ENCODE measurements at regions not wholly inside any gene's neighbourhood (a gene's known extent, or its start where the extent isn't known, plus 50 kb on each side); places are given as distances from the start of the nearest gene placed in this dataset.

DNA sequence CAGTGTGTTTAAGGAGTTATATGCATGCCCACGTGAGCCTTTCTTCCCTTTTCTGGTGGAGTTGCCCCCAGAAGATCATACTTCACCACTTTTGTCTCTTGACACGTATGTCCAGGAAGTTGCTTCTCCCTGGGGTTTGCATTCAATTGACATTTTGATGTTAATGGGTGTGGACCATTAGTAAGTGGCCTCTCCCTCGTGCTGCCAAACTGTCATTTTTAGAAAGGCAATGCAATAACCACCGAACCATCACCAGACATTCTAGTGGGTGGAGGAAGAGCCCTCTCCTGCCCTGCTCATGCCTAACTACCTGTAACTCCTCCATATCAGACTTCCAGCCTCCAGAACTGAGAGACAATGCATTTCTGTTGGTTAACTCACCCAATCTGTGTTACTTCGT lies 290.8 kb downstream of the ATPSCKMT start:
- Mint-ChIP-seq H3K4me3 (no peak overlapping the region), H3K9me3 (ENCODE audit: insufficient read depth) (peaks cover 3% of the 10 kb centered on the region), H3K4me1 (no peaks in the 10 kb centered on the region), H3K27me3 (no peaks in the 10 kb centered on the region), H3K27ac (no peak overlapping the region)
- Histone ChIP-seq H3K36me3 (replicated peaks in 1 of 2; ENCODE audit: control extremely low read depth in 1 of 2, control insufficient read depth in 1 of 2, extremely low read depth in 1 of 2, insufficient read depth in 2 of 2, low read length in 1 of 2) (no peaks in the 10 kb centered on the region), H3K4me3 (ENCODE audit: control extremely low read depth in 1 of 5, extremely low read depth in 1 of 5, insufficient read depth in 1 of 5, low read depth in 2 of 5, low read length in 4 of 5) (no peak overlapping the region), H2AFZ (ENCODE audit: insufficient read depth, low read depth, low read length, poor library complexity, severe bottlenecking) (no peak overlapping the region), H3K4me1 (ENCODE audit: control insufficient read depth in 2 of 2, insufficient read depth in 2 of 2, low read length in 2 of 2) (no peaks in the 10 kb centered on the region), H3K9ac (ENCODE audit: low read length) (no peak overlapping the region), H3K79me2 (ENCODE audit: control insufficient read depth, insufficient read depth, low read length) (no peaks in the 10 kb centered on the region), H3K9me3 (ENCODE audit: control extremely low read depth in 1 of 3, control insufficient read depth in 2 of 3, insufficient read depth in 1 of 3, low read length in 2 of 3) (no peaks in the 10 kb centered on the region), H3K4me2 (replicated peaks; ENCODE audit: low read depth, low read length, poor library complexity, severe bottlenecking) (no peak overlapping the region), H3K27me3 (replicated peaks in 1 of 4; ENCODE audit: control extremely low read depth in 1 of 4, control insufficient read depth in 3 of 4, insufficient read depth in 4 of 4, low read length in 3 of 4) (no peaks in the 10 kb centered on the region), H3K27ac (ENCODE audit: low read length in 2 of 2) (no peak overlapping the region), H4K20me1 (ENCODE audit: control insufficient read depth, insufficient read depth, low read length, poor library complexity, severe bottlenecking) (no peaks in the 10 kb centered on the region)
- TF ChIP-seq, protein P1, sequence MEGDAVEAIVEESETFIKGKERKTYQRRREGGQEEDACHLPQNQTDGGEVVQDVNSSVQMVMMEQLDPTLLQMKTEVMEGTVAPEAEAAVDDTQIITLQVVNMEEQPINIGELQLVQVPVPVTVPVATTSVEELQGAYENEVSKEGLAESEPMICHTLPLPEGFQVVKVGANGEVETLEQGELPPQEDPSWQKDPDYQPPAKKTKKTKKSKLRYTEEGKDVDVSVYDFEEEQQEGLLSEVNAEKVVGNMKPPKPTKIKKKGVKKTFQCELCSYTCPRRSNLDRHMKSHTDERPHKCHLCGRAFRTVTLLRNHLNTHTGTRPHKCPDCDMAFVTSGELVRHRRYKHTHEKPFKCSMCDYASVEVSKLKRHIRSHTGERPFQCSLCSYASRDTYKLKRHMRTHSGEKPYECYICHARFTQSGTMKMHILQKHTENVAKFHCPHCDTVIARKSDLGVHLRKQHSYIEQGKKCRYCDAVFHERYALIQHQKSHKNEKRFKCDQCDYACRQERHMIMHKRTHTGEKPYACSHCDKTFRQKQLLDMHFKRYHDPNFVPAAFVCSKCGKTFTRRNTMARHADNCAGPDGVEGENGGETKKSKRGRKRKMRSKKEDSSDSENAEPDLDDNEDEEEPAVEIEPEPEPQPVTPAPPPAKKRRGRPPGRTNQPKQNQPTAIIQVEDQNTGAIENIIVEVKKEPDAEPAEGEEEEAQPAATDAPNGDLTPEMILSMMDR (IDR thresholded peaks at IDR 0.05), result no peak
- TF ChIP-seq EZH2 (IDR thresholded peaks at IDR 0.05; ENCODE audit: borderline replicate concordance, insufficient read depth, low read depth, low read length, poor library complexity, severe bottlenecking), result no peak
- ATAC-seq (ENCODE audit: low read depth) (no peak), DNase-seq (no peak)
- WGBS (ENCODE audit: insufficient coverage), result 33% methylated on average over 1 of the region's 5 CpGs
- intact Hi-C loops (cut with micrococcal nuclease), result no loop called here
- CTCF ChIA-PET, result no interaction called here
- POLR2A ChIA-PET, result no interaction called here

DNA sequence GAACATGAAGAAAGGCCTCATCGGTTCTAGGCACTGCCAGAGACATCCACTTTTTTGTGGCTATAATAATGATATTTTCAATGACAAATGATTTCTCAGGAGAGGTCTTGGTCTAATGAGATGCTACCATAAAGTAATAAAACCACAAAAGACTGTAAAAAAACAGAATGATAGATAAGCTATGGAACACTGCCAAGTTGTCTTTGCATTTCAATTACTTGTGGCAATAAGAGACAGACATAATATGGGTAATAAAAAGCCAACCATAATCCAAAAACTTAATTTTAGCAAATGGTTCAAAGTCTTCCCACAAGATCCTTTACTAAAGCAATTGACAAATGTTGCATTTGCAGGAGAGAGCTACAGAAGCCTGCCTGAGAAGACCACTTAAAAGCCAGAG lies 292.5 kb downstream of the ATPSCKMT start:
- WGBS (ENCODE audit: insufficient coverage), result no CpG with 5 or more reads among the region's 1 CpG
- Histone ChIP-seq H4K20me1 (ENCODE audit: control insufficient read depth, insufficient read depth, low read length, poor library complexity, severe bottlenecking) (no peaks in the 10 kb centered on the region), H3K9me3 (ENCODE audit: control extremely low read depth in 1 of 3, control insufficient read depth in 2 of 3, insufficient read depth in 1 of 3, low read length in 2 of 3) (no peaks in the 10 kb centered on the region), H3K9ac (ENCODE audit: low read length) (no peak overlapping the region), H3K36me3 (replicated peaks in 1 of 2; ENCODE audit: control extremely low read depth in 1 of 2, control insufficient read depth in 1 of 2, extremely low read depth in 1 of 2, insufficient read depth in 2 of 2, low read length in 1 of 2) (no peaks in the 10 kb centered on the region), H3K4me2 (replicated peaks; ENCODE audit: low read depth, low read length, poor library complexity, severe bottlenecking) (no peak overlapping the region), H3K27ac (ENCODE audit: low read length in 2 of 2) (no peak overlapping the region), H3K4me1 (ENCODE audit: control insufficient read depth in 2 of 2, insufficient read depth in 2 of 2, low read length in 2 of 2) (no peaks in the 10 kb centered on the region), H3K79me2 (ENCODE audit: control insufficient read depth, insufficient read depth, low read length) (no peaks in the 10 kb centered on the region), H3K27me3 (replicated peaks in 1 of 4; ENCODE audit: control extremely low read depth in 1 of 4, control insufficient read depth in 3 of 4, insufficient read depth in 4 of 4, low read length in 3 of 4) (no peaks in the 10 kb centered on the region), H2AFZ (ENCODE audit: insufficient read depth, low read depth, low read length, poor library complexity, severe bottlenecking) (no peak overlapping the region), H3K4me3 (ENCODE audit: control extremely low read depth in 1 of 5, extremely low read depth in 1 of 5, insufficient read depth in 1 of 5, low read depth in 2 of 5, low read length in 4 of 5) (no peak overlapping the region)
- Mint-ChIP-seq H3K27ac (no peak overlapping the region), H3K9me3 (ENCODE audit: insufficient read depth) (peaks cover 3% of the 10 kb centered on the region), H3K27me3 (no peaks in the 10 kb centered on the region), H3K4me3 (no peak overlapping the region), H3K4me1 (no peaks in the 10 kb centered on the region)
- ChIA-PET POLR2A (no interaction called here), CTCF (no interaction called here)
- TF ChIP-seq EZH2 (IDR thresholded peaks at IDR 0.05; ENCODE audit: borderline replicate concordance, insufficient read depth, low read depth, low read length, poor library complexity, severe bottlenecking), result no peak
- TF ChIP-seq, protein P1 (IDR thresholded peaks at IDR 0.05), result no peak
- DNase-seq, result no peak
- ATAC-seq (ENCODE audit: low read depth), result no peak
- intact Hi-C loops (cut with micrococcal nuclease), result no loop called here

Measured in B cell (primary cell).